CD4-positive, alpha-beta T cell (primary cell): ENCODE measurements at regions not wholly inside any gene's neighbourhood (a gene's known extent, or its start where the extent isn't known, plus 50 kb on each side); places are given as distances from the start of the nearest gene placed in this dataset.

Source experiments
- ATAC-seq: fragments of 200-7000 bp; cut with Tn5 transposase; one replicate; pipeline ENCODE4 v1.10.0; 2022; ENCODE audit warnings: mild to moderate bottlenecking; ENCODE audit not compliant: poor library complexity
- CTCF ChIA-PET: fragments of 350-600 bp; sonication (Branson Sonifier 250); formaldehyde crosslinking; loops from one replicate; lab custom pipeline; 2021; ENCODE audit warnings: antibody characterized with exemption, inconsistent platforms; lab: Charles Lee
- POLR2A ChIA-PET: fragments of 350-600 bp; sonication (Branson Sonifier 250); formaldehyde crosslinking; loops from one replicate; lab custom pipeline; 2021; ENCODE audit warnings: antibody characterized with exemption, inconsistent platforms; lab: Charles Lee
- DNase-seq, 14 experiments: peaks; one replicate each; pipeline ENCODE4 v3.0.0-alpha.2; 2013 to 2020; ENCODE audit warnings: mixed read lengths in 2 of 14
- H3K27ac ChIP-seq, 2 donors: one replicate each; pipeline versions ENCODE4 v1.5.1 to v1.7.0; 2013; ENCODE audit warnings: low read length in 2 of 2, low read depth in 1 of 2, mild to moderate bottlenecking in 1 of 2
- H3K27me3 ChIP-seq, 2 experiments: 1 replicate in 1 of 2; 2 replicates in 1 of 2; pipeline versions ENCODE4 v1.6.1 to v1.7.0; 2013; ENCODE audit warnings: low read length in 2 of 2, control low read depth in 1 of 2, mild to moderate bottlenecking in 1 of 2, moderate library complexity in 1 of 2; ENCODE audit not compliant: insufficient read depth in 2 of 2, control insufficient read depth in 1 of 2
- H3K36me3 ChIP-seq: one replicate; pipeline ENCODE4 v1.6.1; 2013; ENCODE audit warnings: low read length, control low read depth; ENCODE audit not compliant: insufficient read depth
- H3K4me1 ChIP-seq: one replicate; pipeline ENCODE4 v1.6.1; 2013; ENCODE audit warnings: low read length, control low read depth; ENCODE audit not compliant: insufficient read depth
- H3K4me3 ChIP-seq: one replicate; pipeline ENCODE4 v1.5.1; 2013; ENCODE audit warnings: mild to moderate bottlenecking, low read length, moderate library complexity
- H3K9me3 ChIP-seq, 2 experiments: 1 replicate in 1 of 2; 2 replicates in 1 of 2; pipeline versions ENCODE4 v1.6.1 to v1.7.0; 2013; ENCODE audit warnings: low read length in 2 of 2, mild to moderate bottlenecking in 2 of 2, control low read depth in 1 of 2, moderate library complexity in 1 of 2; ENCODE audit not compliant: control insufficient read depth in 1 of 2, insufficient read depth in 1 of 2
- H3K27ac Mint-ChIP-seq: one replicate; pipeline ENCODE4 v1.8.0; 2020; ENCODE audit warnings: mixed read lengths
- H3K27me3 Mint-ChIP-seq: one replicate; pipeline ENCODE4 v1.8.0; 2021; ENCODE audit warnings: mixed read lengths
- H3K36me3 Mint-ChIP-seq: one replicate; pipeline ENCODE4 v1.8.0; 2021; ENCODE audit warnings: low read depth, mixed read lengths
- H3K4me1 Mint-ChIP-seq: one replicate; pipeline ENCODE4 v1.8.0; 2021; ENCODE audit warnings: low read depth, mixed read lengths
- H3K4me3 Mint-ChIP-seq: one replicate; pipeline ENCODE4 v1.8.0; 2020; ENCODE audit warnings: mild to moderate bottlenecking, mixed read lengths
- H3K9me3 Mint-ChIP-seq: one replicate; pipeline ENCODE4 v1.8.0; 2020; ENCODE audit warnings: mixed read lengths
- CTCF ChIP-seq: fragments of 200-600 bp; IDR thresholded peaks from one replicate; pipeline ENCODE4 v1.8.0; 2022; ENCODE audit warnings: antibody characterized with exemption, mild to moderate bottlenecking
- intact Hi-C, 2 experiments: fragments of 100-400 bp; cut with DNase I in 1 of 2; cut with micrococcal nuclease in 1 of 2; formaldehyde crosslinking; loops; one replicate each; pipeline versions ENCODE4 v1.15.1 to v1.9.0; 2023 to 2025; cut with DNase I, micrococcal nuclease

- Mint-ChIP-seq H3K4me3 (no peak overlapping the region), H3K9me3 (peaks cover 8% of the 10 kb centered on the region), H3K36me3 (no peaks in the 10 kb centered on the region), H3K4me1 (peaks cover 6% of the 10 kb centered on the region), H3K27me3 (no peaks in the 10 kb centered on the region), H3K27ac (no peak overlapping the region)
- H3K27me3 ChIP-seq, result no peaks in the 10 kb centered on the region
- H3K4me1 ChIP-seq, result no peaks in the 10 kb centered on the region
- intact Hi-C loops, result no loop called here
- ATAC-seq (no peak), DNase-seq (no peak)
- peaks cover 0 to 8% of the 10 kb centered on the region in 2 experiments for H3K9me3 ChIP-seq
- ChIA-PET CTCF (no interaction called here), POLR2A (no interaction called here)
- no peak overlapping the region for H3K4me3 ChIP-seq
- H3K27ac ChIP-seq, result no peak overlapping the region
- no peak for TF ChIP-seq CTCF
- H3K36me3 ChIP-seq, result no peaks in the 10 kb centered on the region
These were observed 157.0 kb upstream of the NEBL start for GRCh38 chr10:21053953-21054690.

DNA sequence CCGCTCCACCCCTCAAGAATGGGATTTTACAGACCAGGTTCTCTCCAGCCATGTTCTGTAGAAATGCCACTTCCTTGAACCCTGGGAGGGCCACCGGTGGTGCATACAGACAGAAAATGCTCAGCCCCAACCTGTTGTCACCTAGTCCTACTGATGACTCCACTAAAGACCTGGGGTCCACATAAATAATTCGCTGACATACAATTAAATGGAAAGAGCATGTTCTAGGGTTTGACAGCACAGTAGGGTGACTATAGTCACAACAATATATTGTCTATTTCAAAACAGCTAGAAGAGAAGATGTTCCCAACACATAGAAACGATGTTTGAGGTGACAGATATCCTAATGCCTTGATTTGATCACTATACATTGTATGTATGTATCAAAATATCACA, 155.6 kb upstream of the NEBL start:
- peaks cover 6% of the 10 kb centered on the region for H3K4me1 Mint-ChIP-seq
- no peak overlapping the region for H3K27ac Mint-ChIP-seq
- H3K27me3 Mint-ChIP-seq, result no peaks in the 10 kb centered on the region
- no peaks in the 10 kb centered on the region for H3K4me1 ChIP-seq
- H3K9me3 ChIP-seq, result peaks cover 0 to 4% of the 10 kb centered on the region in 2 experiments
- H3K9me3 Mint-ChIP-seq, result peaks cover 8% of the 10 kb centered on the region
- H3K27me3 ChIP-seq, result no peaks in the 10 kb centered on the region
- no peak overlapping the region for H3K4me3 ChIP-seq
- H3K36me3 Mint-ChIP-seq, result no peaks in the 10 kb centered on the region
- TF ChIP-seq CTCF, result no peak
- H3K4me3 Mint-ChIP-seq, result no peak overlapping the region
- POLR2A ChIA-PET, result no interaction called here
- intact Hi-C loops, result no loop called here
- ATAC-seq (no peak), DNase-seq (no peak)
- no peak overlapping the region for H3K27ac ChIP-seq
- CTCF ChIA-PET, result no interaction called here
- H3K36me3 ChIP-seq, result no peaks in the 10 kb centered on the region

DNA sequence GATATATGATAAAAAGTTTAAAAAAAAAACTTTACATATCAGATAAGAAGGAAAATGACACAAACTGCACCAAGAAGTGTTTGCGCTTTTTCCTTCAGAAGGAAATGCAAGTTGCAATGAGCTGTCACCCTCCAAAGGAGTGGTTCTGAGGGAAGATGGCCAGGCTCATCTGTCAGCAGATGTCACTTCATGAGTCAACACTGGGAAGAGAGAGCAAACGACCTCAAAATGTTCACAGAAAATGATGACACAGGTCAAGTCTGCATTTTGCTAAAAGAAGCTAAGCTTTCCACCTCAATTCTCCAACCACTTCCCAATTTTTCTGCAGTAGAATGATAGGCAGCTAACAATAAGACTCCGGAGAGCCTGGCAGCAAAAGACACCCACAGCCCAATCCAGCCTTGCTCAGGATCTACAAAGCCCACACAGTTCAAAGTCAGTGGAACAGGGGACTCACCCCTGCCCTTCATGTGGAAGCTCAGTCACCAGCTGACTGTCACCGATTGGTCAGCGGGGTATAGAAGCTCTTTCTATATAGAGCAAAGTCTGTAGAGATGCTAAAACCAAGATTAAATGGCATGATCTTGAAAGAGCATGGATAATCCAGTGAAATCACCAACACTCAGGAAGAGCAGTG, 155.1 kb upstream of the NEBL start:
- Mint-ChIP-seq H3K4me3 (no peak overlapping the region), H3K27me3 (no peaks in the 10 kb centered on the region), H3K27ac (no peak overlapping the region), H3K4me1 (peaks cover 6% of the 10 kb centered on the region), H3K9me3 (peaks cover 8% of the 10 kb centered on the region), H3K36me3 (no peaks in the 10 kb centered on the region)
- Histone ChIP-seq H3K36me3 (no peaks in the 10 kb centered on the region), H3K27ac (no peak overlapping the region), H3K27me3 (no peaks in the 10 kb centered on the region), H3K4me3 (no peak overlapping the region), H3K4me1 (no peaks in the 10 kb centered on the region), H3K9me3 (no peaks in the 10 kb centered on the region)
- ATAC-seq (no peak), DNase-seq (no peak)
- ChIA-PET CTCF (no interaction called here), POLR2A (no interaction called here)
- TF ChIP-seq CTCF, result no peak
- intact Hi-C loops, result no loop called here
